NCI-H1092 (cell line): ENCODE measurements at regions not wholly inside any gene's neighbourhood (a gene's known extent, or its start where the extent isn't known, plus 50 kb on each side); places are given as distances from the start of the nearest gene placed in this dataset.
"Not testable (repeated sequence)": the region's sequence is repeated elsewhere in the genome, so short reads cannot be mapped to it uniquely, and the experiment has no call there.

Experiments
- DNase-seq: peaks from one replicate; lab custom pipeline; 2025; lab: John Stamatoyannopoulos, UW

GRCh38 chr7:67619175-67619574 lies 622.5 kb downstream of the TYW1 start:
- DNase-seq: peak; percentile 80

DNA sequence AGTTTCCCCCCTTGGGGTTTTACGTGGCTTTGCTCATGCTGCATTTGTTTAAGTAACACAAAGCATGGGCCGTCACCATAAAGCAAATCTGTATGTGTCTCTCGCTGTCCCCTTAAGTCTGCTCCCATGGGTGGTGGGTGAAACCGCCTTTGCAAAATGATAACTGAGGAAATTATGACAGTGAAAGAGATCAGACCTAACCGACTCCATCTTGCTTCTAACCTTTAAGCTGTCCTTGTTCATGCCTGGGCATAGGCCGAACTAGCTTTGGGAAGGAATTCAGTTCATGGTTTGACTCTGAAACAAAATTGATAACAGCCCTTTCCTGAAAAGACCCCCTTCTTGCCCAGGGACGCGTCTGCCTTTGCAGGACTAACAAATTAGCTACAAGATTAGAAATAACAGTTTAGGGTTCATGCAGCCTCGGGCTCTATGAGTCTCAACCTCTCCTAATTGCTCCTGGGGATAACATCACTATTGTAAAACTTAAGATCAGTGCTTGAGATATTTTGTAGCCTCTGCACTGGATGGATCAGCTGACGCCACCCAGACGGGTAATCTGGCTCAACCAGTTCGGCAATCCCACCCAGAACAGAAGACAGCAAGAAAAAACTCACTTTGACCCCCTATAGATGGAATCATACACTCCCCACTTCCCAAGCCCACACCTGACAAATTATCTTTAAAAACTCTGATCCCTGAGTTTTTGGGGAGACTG lies 623.7 kb downstream of the TYW1 start:
- DNase-seq: no peak

DNA sequence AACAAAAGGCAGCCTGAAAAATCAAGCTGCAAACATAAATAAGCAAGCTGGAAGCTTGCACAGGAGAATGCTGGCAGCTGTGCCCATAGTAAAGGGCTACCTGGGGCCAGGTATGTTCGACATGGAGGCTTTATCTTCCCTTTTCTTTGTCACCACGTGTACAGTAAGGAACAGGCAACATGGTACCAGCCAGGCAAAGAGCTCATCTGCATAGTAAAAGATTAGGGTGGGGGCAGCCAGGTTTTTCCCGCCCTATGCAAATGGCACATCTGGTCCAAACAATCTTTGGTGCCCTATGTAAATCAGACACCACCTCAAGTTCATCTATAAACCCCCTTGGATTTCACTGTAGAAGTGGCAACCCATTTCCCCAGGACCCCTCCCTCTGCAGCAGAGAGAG lies 625.1 kb downstream of the TYW1 start:
- DNase-seq: no peak

- peak; percentile 84 for DNase-seq
Observed at GRCh38 chr7:67625257-67625737, 628.7 kb downstream of the TYW1 start.

DNA sequence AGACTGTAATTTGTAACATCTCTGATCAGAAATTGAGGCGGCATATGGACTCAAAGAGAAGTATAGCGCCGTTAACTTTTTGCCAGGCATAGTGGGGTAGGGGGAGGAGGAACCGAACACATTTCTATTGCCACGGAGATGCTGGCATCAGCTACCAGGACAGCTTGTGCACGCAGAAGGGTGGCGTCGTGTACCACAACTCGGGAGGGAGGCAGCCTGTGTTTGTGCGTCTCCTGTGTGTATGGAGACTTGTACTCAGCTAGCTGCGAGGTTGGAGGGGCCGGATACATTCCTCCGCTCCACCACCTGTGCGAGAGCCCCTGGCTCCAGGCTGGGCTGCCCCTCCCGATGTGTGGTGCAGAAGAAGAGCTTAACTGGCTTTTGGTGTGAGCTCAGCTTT lies 634.8 kb downstream of the TYW1 start:
- no peak for DNase-seq

GRCh38 chr7:67635271-67635670 lies 638.6 kb downstream of the TYW1 start:
- DNase-seq: no peak

GRCh38 chr7:67636348-67637022 lies 639.9 kb downstream of the TYW1 start:
- no peak for DNase-seq

- peak; percentile 22 for DNase-seq
Observed at GRCh38 chr7:67637023-67637358, 640.4 kb downstream of the TYW1 start.

DNA sequence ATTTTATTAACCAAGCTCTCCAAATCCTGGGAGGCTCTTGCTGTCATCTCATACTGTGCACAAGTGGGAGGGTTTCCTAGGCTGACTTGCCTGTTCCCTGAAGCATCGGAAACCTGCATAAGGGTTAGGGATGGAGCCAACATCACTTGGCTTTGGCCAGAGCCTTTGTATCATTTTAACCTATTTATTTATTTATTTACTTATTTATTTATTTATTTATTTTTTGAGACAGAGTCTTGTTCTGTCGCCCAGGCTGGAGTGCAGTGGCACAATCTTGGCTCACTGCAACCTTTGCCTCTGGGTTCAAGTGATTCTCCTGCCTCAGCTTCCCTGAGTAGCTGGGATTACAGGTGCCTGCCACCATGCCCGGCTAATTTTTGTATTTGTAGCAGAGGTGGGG lies 645.9 kb downstream of the TYW1 start:
- not testable (repeated sequence) for DNase-seq

GRCh38 chr7:67644151-67644550 lies 647.5 kb downstream of the TYW1 start:
- no peak for DNase-seq

DNA sequence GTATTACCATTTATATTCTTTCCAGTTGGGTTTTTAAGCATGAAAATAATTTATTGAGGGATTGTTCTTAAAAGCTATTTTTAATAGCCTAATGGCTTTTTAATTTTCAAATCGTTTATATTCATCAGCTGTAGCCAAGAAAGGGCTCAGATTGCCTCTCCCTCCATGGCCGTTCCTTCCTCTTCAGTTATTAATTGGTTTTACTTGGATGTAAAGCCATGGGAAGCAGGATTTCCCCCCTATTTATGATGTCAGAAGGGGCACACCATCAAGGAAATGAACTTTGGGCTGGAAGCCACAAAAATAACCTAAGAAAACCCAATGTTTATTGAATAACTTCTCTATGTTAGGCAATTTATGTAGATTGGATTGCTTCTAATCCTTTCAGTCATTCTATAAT lies 656.3 kb downstream of the TYW1 start:
- DNase-seq: no peak

DNA sequence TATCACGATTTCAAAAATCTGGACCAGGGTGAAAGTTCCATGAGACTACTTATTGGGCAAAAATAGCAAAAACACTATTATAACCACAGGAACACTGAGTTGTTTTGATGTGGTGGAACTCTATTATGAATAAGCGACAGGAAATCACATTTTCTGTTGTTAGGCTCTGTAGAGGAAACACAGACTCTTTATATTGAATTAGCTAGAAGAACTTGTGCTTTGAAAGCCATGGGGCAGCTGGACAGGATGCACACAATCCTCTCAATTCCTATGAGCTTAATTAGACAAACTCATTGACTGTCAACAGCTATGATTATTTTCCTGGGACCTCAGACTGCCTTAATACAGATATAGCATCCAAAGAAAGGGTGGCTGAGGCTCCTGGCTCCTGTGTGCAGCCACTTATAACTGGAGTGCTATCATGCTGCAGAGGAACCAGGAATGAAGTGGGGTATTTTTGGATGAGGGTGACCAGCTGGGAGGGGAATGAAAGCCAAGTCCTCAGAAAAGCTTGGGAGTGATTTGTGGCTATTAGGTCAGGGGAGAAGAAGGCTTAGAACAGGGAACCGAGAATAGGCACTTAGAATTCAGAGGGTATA lies 657.3 kb downstream of the TYW1 start:
- DNase-seq: no peak

GRCh38 chr7:67654642-67655041 lies 658.0 kb downstream of the TYW1 start:
- no peak for DNase-seq

GRCh38 chr7:67655168-67655567 lies 658.5 kb downstream of the TYW1 start:
- no peak for DNase-seq

- DNase-seq: no peak
Observed at GRCh38 chr7:67659091-67659490, 662.5 kb downstream of the TYW1 start.

- DNase-seq: no peak
Observed at GRCh38 chr7:67662804-67663203, 666.2 kb downstream of the TYW1 start.

DNA sequence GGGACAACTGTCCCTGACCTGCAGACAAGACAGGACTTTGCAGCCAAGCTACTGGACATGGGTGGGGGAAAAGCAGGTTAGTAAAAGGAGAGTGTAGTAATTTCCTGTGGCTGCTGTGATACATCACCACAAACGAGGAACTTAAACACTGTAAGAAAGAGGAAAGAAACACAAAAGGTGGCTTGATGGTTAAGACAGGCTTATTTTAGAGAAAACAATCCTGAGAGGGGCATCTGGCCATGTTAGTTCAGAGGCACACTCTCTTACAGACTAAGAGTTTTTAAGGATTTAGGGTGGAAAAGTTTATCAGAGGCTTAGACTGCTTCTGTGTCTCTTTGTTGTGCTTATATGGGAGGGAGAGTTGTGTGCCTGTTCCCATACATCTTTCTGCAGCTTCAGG lies 667.0 kb downstream of the TYW1 start:
- no peak for DNase-seq

DNA sequence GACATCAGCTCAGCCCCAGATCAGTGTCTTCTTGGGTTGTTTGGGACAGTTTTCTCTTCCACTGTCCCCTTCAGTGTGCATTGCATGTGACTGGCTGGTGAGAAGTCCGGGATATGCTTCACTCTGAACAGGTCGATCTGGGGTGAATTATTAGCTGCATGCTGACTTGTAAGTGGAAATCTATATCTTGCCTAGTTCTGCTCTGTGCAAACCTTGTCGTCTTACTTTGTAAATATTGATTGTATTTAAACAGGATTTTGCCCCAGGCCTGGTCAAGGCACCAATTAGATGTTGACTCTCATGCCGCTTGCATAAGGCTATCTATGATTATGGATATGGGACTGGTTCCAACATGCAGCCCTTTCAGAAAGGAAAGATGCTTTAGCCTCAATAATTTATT lies 669.7 kb downstream of the TYW1 start:
- peak; percentile 43 for DNase-seq

GRCh38 chr7:67671006-67671548 lies 674.4 kb downstream of the TYW1 start:
- no peak for DNase-seq

DNA sequence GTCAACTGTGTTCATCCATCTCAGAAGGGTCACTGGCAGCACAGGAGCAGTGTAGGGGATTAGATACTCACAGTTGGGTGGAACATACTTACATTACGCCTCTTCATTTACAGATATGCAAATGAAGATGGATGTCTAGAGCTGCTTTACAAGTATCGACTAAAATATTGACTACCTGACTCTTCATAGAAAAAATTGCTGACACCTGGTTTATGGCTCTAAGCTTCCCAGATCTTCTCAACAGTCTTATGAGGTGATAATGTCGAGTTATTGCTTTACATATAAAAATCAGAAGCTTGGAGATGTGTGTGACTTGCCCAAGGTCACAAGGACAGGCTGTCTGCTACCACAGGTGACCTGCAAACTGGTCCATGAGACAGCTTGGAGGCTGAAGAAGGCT lies 677.2 kb downstream of the TYW1 start:
- no peak for DNase-seq

DNA sequence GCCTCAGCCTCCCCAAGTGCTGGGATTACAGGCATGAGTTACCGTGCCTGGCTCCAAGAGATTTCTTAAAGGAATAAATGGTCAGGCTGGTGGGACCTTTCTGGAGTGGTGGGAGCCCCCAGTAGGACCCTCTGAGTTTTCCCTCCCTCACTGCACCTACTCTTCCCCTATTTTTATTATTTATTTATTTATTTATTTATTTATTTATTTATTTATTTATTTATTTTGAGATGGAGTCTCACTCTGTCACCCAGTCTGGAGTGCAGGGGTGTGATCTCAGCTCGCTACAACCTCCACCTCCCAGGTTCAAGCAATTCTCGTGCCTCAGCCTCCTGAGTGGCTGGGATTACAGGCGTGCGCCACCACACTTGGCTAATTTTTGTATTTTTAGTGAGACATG lies 678.2 kb downstream of the TYW1 start:
- not testable (repeated sequence) for DNase-seq

- DNase-seq: no peak
Observed at GRCh38 chr7:67675971-67676370, 679.3 kb downstream of the TYW1 start.

DNA sequence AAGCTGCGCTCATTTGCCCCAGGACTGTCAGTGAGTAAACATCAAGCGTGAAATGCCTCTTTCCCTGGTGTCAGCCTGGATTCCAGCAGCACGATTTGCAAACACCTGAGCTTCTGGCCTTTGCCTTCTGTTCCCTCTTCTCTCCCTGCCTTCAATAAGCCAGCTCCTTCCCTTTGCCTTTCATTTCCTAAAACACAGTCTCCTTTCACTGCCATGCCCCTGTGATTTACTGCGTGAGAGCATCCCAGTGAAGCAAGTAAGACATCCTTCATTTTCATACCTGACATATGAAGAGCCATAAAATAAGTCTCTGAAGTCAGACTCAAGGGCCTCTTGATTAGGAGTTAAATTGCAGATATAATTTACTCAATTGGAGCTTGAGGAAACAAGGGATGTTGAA lies 681.8 kb downstream of the TYW1 start:
- no peak for DNase-seq
